ENCODE measurements at regions not wholly inside any gene's neighbourhood (a gene's known extent, or its start where the extent isn't known, plus 50 kb on each side); places are given as distances from the start of the nearest gene placed in this dataset.

DNA sequence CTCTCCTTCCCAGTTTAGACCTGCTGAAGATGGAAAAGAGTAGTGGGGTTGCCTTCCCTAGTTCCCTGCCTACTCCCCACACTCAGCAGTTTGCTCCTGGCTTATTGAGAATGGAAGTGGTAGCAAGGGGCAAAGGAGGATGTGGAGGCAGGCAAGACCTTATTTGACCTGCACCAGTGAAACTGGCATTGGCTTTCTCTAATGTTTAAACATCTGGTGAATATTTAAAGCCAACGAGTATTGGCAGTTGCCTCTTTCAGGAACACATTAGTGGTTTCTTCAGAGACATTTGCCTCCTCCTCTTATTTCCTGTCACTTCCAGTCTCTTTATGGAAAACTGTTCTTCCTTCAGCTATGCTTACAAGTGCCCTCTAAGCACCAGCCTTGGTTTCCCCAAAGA is 62.4 kb upstream of the VAV3 start:
- ATAC-seq (no peak), DNase-seq (no peak), FAIRE-seq (no peak)
- Histone ChIP-seq H3K27ac (no peak overlapping the region), H3K4me1 (no peaks in the 10 kb centered on the region), H3K4me3 (no peak overlapping the region), H3K36me3 (no peaks in the 10 kb centered on the region), H3K27me3 (no peaks in the 10 kb centered on the region), H3K9me3 (no peaks in the 10 kb centered on the region)
- 15 to 18% methylated on average over 1 of the region's 1 CpG for WGBS, 2 donors
- intact Hi-C loops (cut with DNase I): no loop called here
- TF ChIP-seq, protein P1, sequence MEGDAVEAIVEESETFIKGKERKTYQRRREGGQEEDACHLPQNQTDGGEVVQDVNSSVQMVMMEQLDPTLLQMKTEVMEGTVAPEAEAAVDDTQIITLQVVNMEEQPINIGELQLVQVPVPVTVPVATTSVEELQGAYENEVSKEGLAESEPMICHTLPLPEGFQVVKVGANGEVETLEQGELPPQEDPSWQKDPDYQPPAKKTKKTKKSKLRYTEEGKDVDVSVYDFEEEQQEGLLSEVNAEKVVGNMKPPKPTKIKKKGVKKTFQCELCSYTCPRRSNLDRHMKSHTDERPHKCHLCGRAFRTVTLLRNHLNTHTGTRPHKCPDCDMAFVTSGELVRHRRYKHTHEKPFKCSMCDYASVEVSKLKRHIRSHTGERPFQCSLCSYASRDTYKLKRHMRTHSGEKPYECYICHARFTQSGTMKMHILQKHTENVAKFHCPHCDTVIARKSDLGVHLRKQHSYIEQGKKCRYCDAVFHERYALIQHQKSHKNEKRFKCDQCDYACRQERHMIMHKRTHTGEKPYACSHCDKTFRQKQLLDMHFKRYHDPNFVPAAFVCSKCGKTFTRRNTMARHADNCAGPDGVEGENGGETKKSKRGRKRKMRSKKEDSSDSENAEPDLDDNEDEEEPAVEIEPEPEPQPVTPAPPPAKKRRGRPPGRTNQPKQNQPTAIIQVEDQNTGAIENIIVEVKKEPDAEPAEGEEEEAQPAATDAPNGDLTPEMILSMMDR (IDR thresholded peaks at IDR 0.05): no peak

DNA sequence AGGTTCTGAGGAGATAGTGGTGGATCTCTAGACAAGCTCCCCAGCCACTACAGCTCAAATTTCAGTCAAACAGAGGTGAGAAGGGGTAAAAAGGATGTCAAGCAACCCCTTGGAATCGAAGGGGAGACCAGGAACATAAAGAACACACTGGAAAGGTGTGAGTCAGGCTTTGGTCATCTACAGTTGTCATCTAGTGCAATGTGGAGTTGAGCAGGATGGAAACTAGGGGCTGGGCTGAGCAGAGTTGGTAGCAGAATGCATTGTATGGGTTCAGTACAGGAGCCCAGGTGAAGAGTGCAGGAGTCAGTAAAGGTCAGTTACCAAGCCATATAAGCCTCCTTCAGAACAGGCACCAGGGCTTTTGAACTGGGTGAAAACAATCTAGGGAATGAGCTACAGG is 52.7 kb upstream of the VAV3 start:
- no peaks in the 10 kb centered on the region for H3K36me3 ChIP-seq
- H3K27me3 ChIP-seq: no peaks in the 10 kb centered on the region
- WGBS, 2 donors: 45 to 53% methylated on average over 1 of the region's 1 CpG
- no peaks in the 10 kb centered on the region for H3K4me1 ChIP-seq
- ATAC-seq (no peak), FAIRE-seq (no peak), DNase-seq (no peak)
- intact Hi-C loops (cut with DNase I): no loop called here
- no peak overlapping the region for H3K4me3 ChIP-seq
- H3K9me3 ChIP-seq: no peaks in the 10 kb centered on the region
- TF ChIP-seq, protein P1 (IDR thresholded peaks at IDR 0.05): no peak
- H3K27ac ChIP-seq: no peak overlapping the region

DNA sequence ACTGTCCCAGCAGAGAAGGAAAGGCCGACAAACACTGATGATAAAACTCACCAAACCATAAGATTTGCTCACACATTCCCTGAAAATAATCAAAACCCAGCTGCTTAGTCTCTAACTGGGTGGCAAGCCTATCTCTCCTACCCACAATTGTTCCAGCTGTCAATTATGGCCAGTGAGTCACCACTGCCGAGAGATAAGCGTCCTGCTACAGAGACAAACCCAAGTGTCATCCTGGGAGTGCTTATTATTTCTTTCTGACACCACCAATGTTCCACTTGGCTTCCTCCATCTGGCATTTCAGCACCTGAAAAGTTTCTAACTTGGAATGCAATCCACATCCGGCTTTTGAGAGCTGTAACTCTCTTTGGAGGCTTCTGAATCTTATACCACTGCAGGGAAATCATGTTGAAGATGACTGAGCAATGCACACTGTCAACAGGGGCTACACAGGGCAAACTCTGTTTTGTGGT is 51.5 kb upstream of the VAV3 start:
- FAIRE-seq (no peak), DNase-seq (no peak), ATAC-seq (no peak)
- intact Hi-C loops (cut with DNase I): no loop called here
- Histone ChIP-seq H3K27ac (no peak overlapping the region), H3K9me3 (no peaks in the 10 kb centered on the region), H3K4me1 (no peaks in the 10 kb centered on the region), H3K27me3 (no peaks in the 10 kb centered on the region), H3K36me3 (no peaks in the 10 kb centered on the region), H3K4me3 (no peak overlapping the region)
- TF ChIP-seq, protein P1 (IDR thresholded peaks at IDR 0.05): no peak
- WGBS, 2 donors: 14 to 20% methylated on average over 4 of the region's 4 CpGs
